H1 (cell line): ENCODE measurements at regions not wholly inside any gene's neighbourhood (a gene's known extent, or its start where the extent isn't known, plus 50 kb on each side); places are given as distances from the start of the nearest gene placed in this dataset.

Experiments
- CTCF ChIA-PET: fragments of 300-600 bp; sonication (Branson Sonifier 250); formaldehyde crosslinking; loops from one replicate; lab custom pipeline; 2021; ENCODE audit not compliant: partially characterized antibody; lab: Charles Lee
- POLR2A ChIA-PET: fragments of 300-600 bp; sonication (Branson Sonifier 250); formaldehyde crosslinking; loops from one replicate; lab custom pipeline; 2021; ENCODE audit warnings: inconsistent platforms; ENCODE audit not compliant: partially characterized antibody; lab: Charles Lee
- DNase-seq, 2 experiments: peaks; one replicate each; pipeline versions ENCODE4 v3.0.0 to v3.0.0-alpha.2; 2010 to 2022; ENCODE audit warnings: low spot score in 2 of 2, low read depth in 1 of 2, mixed read lengths in 1 of 2
- FAIRE-seq: peaks from 2 replicates; lab custom pipeline; 2011; peaks lifted over from hg19 to GRCh38; lab: Jason Lieb, UNC
- H2AFZ ChIP-seq: 2 replicates; pipeline ENCODE4 v1.8.1; 2012; ENCODE audit warnings: low read length, inconsistent platforms
- H2AK5ac ChIP-seq: 2 replicates; pipeline ENCODE4 v1.6.1; 2013; ENCODE audit warnings: low read depth, low read length
- H2BK120ac ChIP-seq: replicated peaks from 2 replicates; pipeline ENCODE3; 2013; ENCODE audit warnings: low read depth, low read length, inconsistent platforms
- H2BK12ac ChIP-seq: 2 replicates; pipeline ENCODE4 v1.6.1; 2013; ENCODE audit warnings: low read depth, low read length
- H2BK15ac ChIP-seq: 2 replicates; pipeline ENCODE4 v1.6.1; 2013; ENCODE audit warnings: low read length
- H2BK20ac ChIP-seq: 2 replicates; pipeline ENCODE4 v1.6.1; 2013; ENCODE audit warnings: low read length
- H2BK5ac ChIP-seq: 2 replicates; pipeline ENCODE4 v1.6.1; 2013; ENCODE audit warnings: low read depth, low read length
- H3K14ac ChIP-seq: 2 replicates; pipeline ENCODE4 v1.6.1; 2013; ENCODE audit warnings: inconsistent platforms; ENCODE audit not compliant: insufficient read length
- H3K18ac ChIP-seq: 2 replicates; pipeline ENCODE4 v1.6.1; 2013; ENCODE audit warnings: low read length; ENCODE audit errors: extremely low read depth
- H3K23ac ChIP-seq: 2 replicates; pipeline ENCODE4 v1.6.1; 2013; ENCODE audit warnings: inconsistent platforms; ENCODE audit not compliant: insufficient read length
- H3K23me2 ChIP-seq: 2 replicates; pipeline ENCODE4 v1.6.1; 2013; ENCODE audit warnings: low read depth, low read length
- H3K27ac ChIP-seq: 2 replicates; pipeline ENCODE4 v1.6.1; 2011; ENCODE audit warnings: low read depth, low read length, inconsistent platforms
- H3K27me3 ChIP-seq, 4 experiments: replicated peaks in 1 of 4; 1 replicate in 1 of 4; 2 replicates in 3 of 4; pipeline versions ENCODE4 v1.6.1 to v1.8.1; 2011 to 2013; ENCODE audit warnings: low read length in 3 of 4, mild to moderate bottlenecking in 3 of 4, inconsistent platforms in 2 of 4, mixed read lengths in 2 of 4, moderate library complexity in 1 of 4; ENCODE audit not compliant: control insufficient read depth in 3 of 4, insufficient read depth in 3 of 4; ENCODE audit errors: extremely low read depth in 1 of 4
- H3K36me3 ChIP-seq, 4 experiments: 2 replicates each; pipeline versions ENCODE4 v1.6.1 to v1.8.1; 2011 to 2013; ENCODE audit warnings: mild to moderate bottlenecking in 4 of 4, low read length in 3 of 4, moderate library complexity in 2 of 4, control low read depth in 1 of 4, inconsistent platforms in 1 of 4; ENCODE audit not compliant: insufficient read depth in 4 of 4, control insufficient read depth in 2 of 4
- H3K4ac ChIP-seq: replicated peaks from 2 replicates; pipeline ENCODE3; 2013; ENCODE audit warnings: low read length, low read depth, mixed read lengths, inconsistent platforms; ENCODE audit not compliant: insufficient read length
- H3K4me1 ChIP-seq, 4 experiments: replicated peaks in 1 of 4; 1 replicate in 1 of 4; 2 replicates in 3 of 4; pipeline versions ENCODE4 v1.6.1 to v1.8.1; 2011 to 2013; ENCODE audit warnings: low read length in 3 of 4, inconsistent platforms in 2 of 4, mixed read lengths in 1 of 4; ENCODE audit not compliant: insufficient read depth in 4 of 4, control insufficient read depth in 3 of 4
- H3K4me2 ChIP-seq, 2 experiments: 2 replicates each; pipeline versions ENCODE4 v1.6.1 to v1.8.1; 2011 to 2013; ENCODE audit warnings: low read depth in 2 of 2, low read length in 2 of 2, control low read depth in 1 of 2, inconsistent platforms in 1 of 2, mild to moderate bottlenecking in 1 of 2; ENCODE audit not compliant: insufficient read depth in 1 of 2
- H3K4me3 ChIP-seq, 4 experiments: fragments of 200-600, 300-600 bp in 1 of 4; sonication (generic), shearing (Covaris generic), sonication (Bioruptor Twin) in 1 of 4; 2 replicates each; pipeline versions ENCODE4 v1.5.1 to v1.8.1; 2011 to 2016; ENCODE audit warnings: low read length in 4 of 4, low read depth in 3 of 4, control low read depth in 2 of 4, inconsistent platforms in 2 of 4, mild to moderate bottlenecking in 2 of 4, mixed read lengths in 1 of 4, moderate library complexity in 1 of 4; ENCODE audit not compliant: insufficient read depth in 2 of 4; ENCODE audit errors: extremely low read depth in 1 of 4
- H3K56ac ChIP-seq: replicated peaks from 2 replicates; pipeline ENCODE3; 2013; ENCODE audit warnings: low read depth, mild to moderate bottlenecking, mixed read lengths, low read length, inconsistent platforms; ENCODE audit not compliant: insufficient read length
- H3K79me1 ChIP-seq: 2 replicates; pipeline ENCODE4 v1.6.1; 2013; ENCODE audit warnings: low read depth, low read length, control low read depth
- H3K79me2 ChIP-seq, 2 experiments: 2 replicates each; pipeline versions ENCODE4 v1.6.1 to v1.8.1; 2012 to 2013; ENCODE audit warnings: low read length in 2 of 2, mild to moderate bottlenecking in 2 of 2, inconsistent platforms in 1 of 2; ENCODE audit not compliant: insufficient read depth in 2 of 2, control insufficient read depth in 1 of 2
- H3K9ac ChIP-seq, 4 experiments: replicated peaks in 1 of 4; 1 replicate in 1 of 4; 2 replicates in 3 of 4; pipeline versions ENCODE4 v1.6.1 to v1.8.1; 2011 to 2013; ENCODE audit warnings: low read depth in 3 of 4, low read length in 3 of 4, control low read depth in 2 of 4, mild to moderate bottlenecking in 2 of 4, moderate library complexity in 2 of 4, inconsistent platforms in 1 of 4; ENCODE audit errors: extremely low read depth in 1 of 4
- H3K9me3 ChIP-seq, 2 experiments: 2 replicates each; pipeline versions ENCODE4 v1.6.1 to v1.8.1; 2012 to 2013; ENCODE audit warnings: mild to moderate bottlenecking in 2 of 2, moderate library complexity in 2 of 2, control low read depth in 1 of 2, inconsistent platforms in 1 of 2, low read depth in 1 of 2, low read length in 1 of 2, mixed read lengths in 1 of 2; ENCODE audit not compliant: insufficient read depth in 2 of 2
- H4K20me1 ChIP-seq, 2 experiments: replicated peaks in 1 of 2; 2 replicates each; pipeline versions ENCODE3 to v1.8.1; 2011 to 2013; ENCODE audit warnings: inconsistent platforms in 2 of 2, low read length in 2 of 2, mild to moderate bottlenecking in 1 of 2; ENCODE audit not compliant: insufficient read depth in 2 of 2, control insufficient read depth in 1 of 2
- H4K5ac ChIP-seq: 2 replicates; pipeline ENCODE4 v1.6.1; 2013; ENCODE audit warnings: low read length, low read depth, mixed read lengths, inconsistent platforms; ENCODE audit not compliant: insufficient read length
- H4K8ac ChIP-seq: 2 replicates; pipeline ENCODE4 v1.8.0; 2013; ENCODE audit warnings: mild to moderate bottlenecking, moderate library complexity, low read length, inconsistent platforms; ENCODE audit not compliant: insufficient read depth; ENCODE audit errors: extremely low read depth
- H4K91ac ChIP-seq: replicated peaks from 2 replicates; pipeline ENCODE3; 2013; ENCODE audit warnings: low read length, mixed read lengths, inconsistent platforms; ENCODE audit not compliant: insufficient read length
- BRCA1 ChIP-seq: IDR thresholded peaks from 2 replicates; pipeline ENCODE4 v1.6.1; 2012; ENCODE audit warnings: low read depth, low read length, improper control_type of control experiment
- CBX5 ChIP-seq: fragments of 300-800, 300-1000 bp; sonication (generic); IDR thresholded peaks from 2 replicates; pipeline ENCODE4 v1.7.1; 2016; ENCODE audit warnings: antibody characterized with exemption, low read length, low read depth
- CTBP2 ChIP-seq: IDR thresholded peaks from 2 replicates; pipeline ENCODE4 v1.7.0; 2011; ENCODE audit warnings: borderline replicate concordance, mild to moderate bottlenecking, moderate library complexity, mixed read lengths, low read length; ENCODE audit not compliant: insufficient read depth, insufficient read length
- EP300 ChIP-seq, 2 experiments: IDR thresholded peaks; 1 replicate in 1 of 2; 2 replicates in 1 of 2; pipeline ENCODE4 v1.6.1; 2011 to 2012; ENCODE audit warnings: low read depth in 2 of 2, low read length in 2 of 2, mild to moderate bottlenecking in 2 of 2, borderline replicate concordance in 1 of 2, inconsistent platforms in 1 of 2, moderate library complexity in 1 of 2
- GABPA ChIP-seq: IDR thresholded peaks from 2 replicates; pipeline ENCODE4 v1.6.1; 2011; ENCODE audit warnings: mild to moderate bottlenecking, low read length, moderate library complexity, borderline replicate concordance; ENCODE audit not compliant: insufficient read depth
- GTF2F1 ChIP-seq: IDR thresholded peaks from 2 replicates; pipeline ENCODE4 v1.6.1; 2012; ENCODE audit warnings: low read depth, low read length, improper control_type of control experiment, borderline replicate concordance
- RAD21 ChIP-seq, 2 experiments: IDR thresholded peaks in 1 of 2; conservative IDR thresholded peaks in 1 of 2; 2 replicates each; pipeline ENCODE4 v1.6.1; 2011; ENCODE audit warnings: low read depth in 2 of 2, low read length in 2 of 2, improper control_type of control experiment in 1 of 2, inconsistent platforms in 1 of 2, mild to moderate bottlenecking in 1 of 2, moderate library complexity in 1 of 2
- RFX5 ChIP-seq: IDR thresholded peaks from 2 replicates; pipeline ENCODE4 v1.6.1; 2011; ENCODE audit warnings: low read depth, low read length, improper control_type of control experiment, borderline replicate concordance
- SIN3A ChIP-seq, 2 experiments: IDR thresholded peaks in 1 of 2; conservative IDR thresholded peaks in 1 of 2; 2 replicates each; pipeline ENCODE4 v1.6.1; 2011 to 2012; ENCODE audit warnings: low read length in 2 of 2, improper control_type of control experiment in 1 of 2, low read depth in 1 of 2, mild to moderate bottlenecking in 1 of 2
- SIRT6 ChIP-seq: IDR thresholded peaks from one replicate; pipeline ENCODE4 v1.7.1; 2012; ENCODE audit warnings: low read length, inconsistent platforms
- TAF7 ChIP-seq: optimal IDR thresholded peaks from 2 replicates; pipeline ENCODE3; 2011; ENCODE audit warnings: low read depth, mild to moderate bottlenecking, inconsistent platforms, low read length, moderate library complexity, borderline replicate concordance
- ZNF274 ChIP-seq: IDR thresholded peaks from 2 replicates; pipeline ENCODE4 v1.7.0; 2012; ENCODE audit warnings: low read length, borderline replicate concordance; ENCODE audit errors: extremely low read depth
- WGBS, 2 experiments: shearing (Covaris generic) in 1 of 2; methylation state at CpG; one replicate each; pipeline versions ENCODE4 v1.1.6 to v1.1.7; 2013 to 2015; ENCODE audit warnings: low lambda C conversion rate in 2 of 2, mixed read lengths in 2 of 2, inconsistent platforms in 1 of 2, low coverage in 1 of 2, missing lambda C conversion rate in 1 of 2; ENCODE audit not compliant: insufficient replicate concordance in 2 of 2, insufficient coverage in 1 of 2, insufficient read length in 1 of 2; ENCODE audit errors: extremely low coverage in 1 of 2, missing lambda C conversion rate in 1 of 2; 5-methylcytosine and 5-hydroxymethylcytosine counted together

GRCh38 chr15:62568702-62569101 lies 403.6 kb upstream of the C2CD4B start:
- H3K4me2 ChIP-seq: no peak overlapping the region
- no peaks in the 10 kb centered on the region for H3K36me3 ChIP-seq
- FAIRE-seq: no peak
- H3K18ac ChIP-seq: no peak overlapping the region
- no peaks in the 10 kb centered on the region for H3K79me2 ChIP-seq
- H2BK12ac ChIP-seq: no peak overlapping the region
- H4K20me1 ChIP-seq: no peaks in the 10 kb centered on the region
- H4K5ac ChIP-seq: no peak overlapping the region
- H3K4me1 ChIP-seq: peaks cover 0 to 3% (median 1%) of the 10 kb centered on the region in 4 experiments; a peak in 2 of 7 replicates
- no peak overlapping the region for H4K8ac ChIP-seq
- no peak overlapping the region for H3K27ac ChIP-seq
- H3K56ac ChIP-seq: no peak overlapping the region
- no peak for TF ChIP-seq CBX5
- no peak for TF ChIP-seq SIN3A (conservative IDR thresholded peaks at IDR 0.05 in 1 of 2, IDR thresholded peaks at IDR 0.05 in 1 of 2; ENCODE audit: low read depth in 1 of 2, low read length in 2 of 2)
- no peak for TF ChIP-seq TAF7
- TF ChIP-seq EP300 (IDR thresholded peaks at IDR 0.05; ENCODE audit: borderline replicate concordance in 1 of 2, low read depth in 2 of 2, low read length in 2 of 2): no peak
- no peak for TF ChIP-seq GABPA
- no peak for TF ChIP-seq BRCA1
- TF ChIP-seq RAD21 (IDR thresholded peaks at IDR 0.05 in 1 of 2, conservative IDR thresholded peaks at IDR 0.05 in 1 of 2; ENCODE audit: low read depth in 2 of 2, low read length in 2 of 2): no peak
- TF ChIP-seq SIRT6: no peak
- no peak for TF ChIP-seq ZNF274
- TF ChIP-seq CTBP2: no peak
- no peak for TF ChIP-seq GTF2F1
- no peak for TF ChIP-seq RFX5
- H2AK5ac ChIP-seq: no peak overlapping the region
- no peak overlapping the region for H4K91ac ChIP-seq
- no peaks in the 10 kb centered on the region; a peak in 1 of 7 replicates for H3K27me3 ChIP-seq
- no peak overlapping the region for H2BK20ac ChIP-seq
- no peak overlapping the region for H2BK15ac ChIP-seq
- DNase-seq: no peak
- H2BK5ac ChIP-seq: no peak overlapping the region
- H3K4me3 ChIP-seq: no peak overlapping the region
- no peak overlapping the region for H3K4ac ChIP-seq
- H3K14ac ChIP-seq: no peak overlapping the region
- POLR2A ChIA-PET: no interaction called here
- CTCF ChIA-PET: no interaction called here
- H3K23ac ChIP-seq: no peak overlapping the region
- WGBS, 2 experiments: 97% methylated on average over 6 of the region's 6 CpGs; no CpG with 5 or more reads in 1 of the 2 experiments
- H2AFZ ChIP-seq: no peak overlapping the region
- H3K79me1 ChIP-seq: no peaks in the 10 kb centered on the region; the same call in 1 of the 2 replicates
- no peak overlapping the region for H2BK120ac ChIP-seq
- H3K9me3 ChIP-seq: no peaks in the 10 kb centered on the region
- H3K23me2 ChIP-seq: peaks cover 2% of the 10 kb centered on the region; the same call in 1 of the 2 replicates
- H3K9ac ChIP-seq: no peak overlapping the region
